Esophagus squamous epithelium (tissue), 4 donors: ENCODE measurements at regions not wholly inside any gene's neighbourhood (a gene's known extent, or its start where the extent isn't known, plus 50 kb on each side); places are given as distances from the start of the nearest gene placed in this dataset.

Experiments
- POLR2A ChIP-seq, 4 donors: fragments of 450-650 bp; IDR thresholded peaks; one replicate each; pipeline ENCODE4 v1.6.1; 2017; ENCODE audit warnings: antibody characterized with exemption in 4 of 4, mild to moderate bottlenecking in 4 of 4, moderate library complexity in 3 of 4
- TF ChIP-seq, protein P1 (sequence below), 6 experiments: fragments of 450-650 bp in 4 of 6; fragments of 200-600 bp in 2 of 6; sonication (generic) in 2 of 6; IDR thresholded peaks; one replicate each; pipeline ENCODE4 v1.5.1; 2016 to 2019; ENCODE audit warnings: antibody characterized with exemption in 6 of 6, mild to moderate bottlenecking in 4 of 6, moderate library complexity in 4 of 6

GRCh38 chr5:173800340-173800739, 87.8 kb upstream of the CPEB4 start:
- TF ChIP-seq POLR2A (IDR thresholded peaks at IDR 0.05): no peak
- TF ChIP-seq, protein P1, sequence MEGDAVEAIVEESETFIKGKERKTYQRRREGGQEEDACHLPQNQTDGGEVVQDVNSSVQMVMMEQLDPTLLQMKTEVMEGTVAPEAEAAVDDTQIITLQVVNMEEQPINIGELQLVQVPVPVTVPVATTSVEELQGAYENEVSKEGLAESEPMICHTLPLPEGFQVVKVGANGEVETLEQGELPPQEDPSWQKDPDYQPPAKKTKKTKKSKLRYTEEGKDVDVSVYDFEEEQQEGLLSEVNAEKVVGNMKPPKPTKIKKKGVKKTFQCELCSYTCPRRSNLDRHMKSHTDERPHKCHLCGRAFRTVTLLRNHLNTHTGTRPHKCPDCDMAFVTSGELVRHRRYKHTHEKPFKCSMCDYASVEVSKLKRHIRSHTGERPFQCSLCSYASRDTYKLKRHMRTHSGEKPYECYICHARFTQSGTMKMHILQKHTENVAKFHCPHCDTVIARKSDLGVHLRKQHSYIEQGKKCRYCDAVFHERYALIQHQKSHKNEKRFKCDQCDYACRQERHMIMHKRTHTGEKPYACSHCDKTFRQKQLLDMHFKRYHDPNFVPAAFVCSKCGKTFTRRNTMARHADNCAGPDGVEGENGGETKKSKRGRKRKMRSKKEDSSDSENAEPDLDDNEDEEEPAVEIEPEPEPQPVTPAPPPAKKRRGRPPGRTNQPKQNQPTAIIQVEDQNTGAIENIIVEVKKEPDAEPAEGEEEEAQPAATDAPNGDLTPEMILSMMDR (IDR thresholded peaks at IDR 0.05): no peak
